ENCODE measurements at regions not wholly inside any gene's neighbourhood (a gene's known extent, or its start where the extent isn't known, plus 50 kb on each side); places are given as distances from the start of the nearest gene placed in this dataset.

DNA sequence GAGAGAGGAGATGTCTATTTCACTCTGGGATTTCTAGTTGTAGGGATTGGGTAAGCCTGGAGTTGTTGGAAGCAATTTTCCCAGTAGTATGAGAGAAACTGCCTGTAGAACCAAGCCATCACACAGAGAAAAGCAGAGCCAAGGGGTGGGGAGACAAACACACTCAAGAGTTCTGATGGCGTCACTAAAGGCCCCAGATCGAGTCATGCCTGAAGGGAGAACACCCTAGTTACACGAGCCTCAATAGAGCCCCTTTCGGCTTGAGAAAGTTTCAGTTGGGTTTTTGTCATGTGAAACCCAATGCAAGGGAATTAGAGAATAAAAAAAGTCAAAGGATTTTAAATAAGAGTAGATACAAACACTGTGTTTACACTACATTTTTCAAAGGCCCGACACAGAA is 66.1 kb upstream of the PFN2 start:
- no peak for TF ChIP-seq POLR2A (IDR thresholded peaks at IDR 0.05)
- TF ChIP-seq, protein P1, sequence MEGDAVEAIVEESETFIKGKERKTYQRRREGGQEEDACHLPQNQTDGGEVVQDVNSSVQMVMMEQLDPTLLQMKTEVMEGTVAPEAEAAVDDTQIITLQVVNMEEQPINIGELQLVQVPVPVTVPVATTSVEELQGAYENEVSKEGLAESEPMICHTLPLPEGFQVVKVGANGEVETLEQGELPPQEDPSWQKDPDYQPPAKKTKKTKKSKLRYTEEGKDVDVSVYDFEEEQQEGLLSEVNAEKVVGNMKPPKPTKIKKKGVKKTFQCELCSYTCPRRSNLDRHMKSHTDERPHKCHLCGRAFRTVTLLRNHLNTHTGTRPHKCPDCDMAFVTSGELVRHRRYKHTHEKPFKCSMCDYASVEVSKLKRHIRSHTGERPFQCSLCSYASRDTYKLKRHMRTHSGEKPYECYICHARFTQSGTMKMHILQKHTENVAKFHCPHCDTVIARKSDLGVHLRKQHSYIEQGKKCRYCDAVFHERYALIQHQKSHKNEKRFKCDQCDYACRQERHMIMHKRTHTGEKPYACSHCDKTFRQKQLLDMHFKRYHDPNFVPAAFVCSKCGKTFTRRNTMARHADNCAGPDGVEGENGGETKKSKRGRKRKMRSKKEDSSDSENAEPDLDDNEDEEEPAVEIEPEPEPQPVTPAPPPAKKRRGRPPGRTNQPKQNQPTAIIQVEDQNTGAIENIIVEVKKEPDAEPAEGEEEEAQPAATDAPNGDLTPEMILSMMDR (IDR thresholded peaks at IDR 0.05) = no peak
